ENCODE measurements at regions not wholly inside any gene's neighbourhood (a gene's known extent, or its start where the extent isn't known, plus 50 kb on each side); places are given as distances from the start of the nearest gene placed in this dataset.
"Not testable (repeated sequence)": the region's sequence is repeated elsewhere in the genome, so short reads cannot be mapped to it uniquely, and the experiment has no call there.

DNA sequence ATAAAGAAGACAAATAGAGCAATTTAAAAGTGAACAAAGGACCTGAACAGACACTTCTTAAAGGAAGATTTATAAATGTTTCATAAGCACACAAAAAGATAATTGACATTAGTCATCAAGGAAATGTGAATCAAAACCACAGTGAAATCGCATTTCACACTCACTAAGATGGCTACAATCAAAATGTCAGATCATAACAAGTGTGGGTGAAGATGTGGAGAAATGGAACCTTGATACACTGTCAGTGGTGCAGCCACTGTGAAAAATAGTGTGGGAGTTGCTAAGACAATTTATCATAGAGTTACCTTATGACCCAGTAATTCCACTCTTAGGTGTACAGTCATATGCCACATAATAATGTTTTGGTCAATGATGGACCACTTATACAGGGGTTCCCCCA lies 54.5 kb upstream of the HTR4 start:
- DNase-seq: no peak

DNA sequence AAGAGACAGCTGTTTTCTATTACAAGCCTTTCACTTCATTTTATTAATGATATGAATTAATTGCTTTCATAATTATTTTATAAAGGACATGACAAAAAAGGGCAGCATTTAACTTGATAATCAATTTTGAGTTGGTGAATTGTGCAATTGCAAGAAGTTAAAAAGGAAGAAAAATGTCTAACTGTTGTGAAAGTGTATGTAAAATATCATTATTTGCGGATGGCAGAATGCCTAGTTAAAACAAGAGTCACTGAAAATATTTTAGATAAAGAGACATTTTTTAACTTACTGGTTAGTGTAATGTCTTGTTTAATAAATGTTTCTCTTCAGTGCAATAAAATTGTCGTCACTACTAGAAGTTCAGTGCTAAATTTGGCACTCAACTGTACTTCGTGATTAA lies 57.6 kb upstream of the HTR4 start:
- no peak for DNase-seq

DNA sequence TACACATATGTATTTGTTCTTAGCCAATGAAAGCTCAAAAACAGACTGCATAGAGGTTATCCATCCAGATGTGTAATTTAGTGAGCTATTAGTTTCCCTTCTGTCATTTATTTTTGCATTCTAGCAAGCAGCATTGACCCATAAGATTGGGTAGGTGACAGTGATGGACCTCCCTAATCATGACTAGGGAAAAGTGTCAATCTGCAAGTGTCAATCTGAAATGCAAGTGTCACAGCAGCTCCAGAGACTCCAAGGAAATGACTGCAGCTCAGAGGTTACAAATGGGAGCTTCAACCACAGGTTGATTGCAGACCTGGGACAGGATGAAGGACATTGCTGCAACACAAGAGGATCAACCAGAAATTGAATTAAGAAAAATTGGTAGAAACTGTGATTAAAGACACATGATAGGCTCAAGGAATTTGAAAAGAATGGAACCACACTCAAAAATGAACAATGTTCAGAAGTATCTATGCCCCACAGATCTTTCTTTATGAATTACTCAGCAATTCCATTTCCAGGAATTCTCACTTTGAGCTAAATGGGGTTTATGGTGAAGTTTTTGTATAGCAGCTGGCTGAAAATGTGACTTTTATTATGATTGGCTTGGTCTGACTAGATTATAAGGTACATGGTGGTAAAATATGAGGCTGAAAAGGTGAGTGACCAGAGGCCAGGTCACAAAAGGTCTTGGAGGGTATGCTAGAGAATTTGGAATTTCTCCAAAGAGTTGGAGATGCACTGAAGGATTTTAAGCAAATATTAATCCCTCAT lies 59.6 kb upstream of the HTR4 start:
- no peak for DNase-seq

DNA sequence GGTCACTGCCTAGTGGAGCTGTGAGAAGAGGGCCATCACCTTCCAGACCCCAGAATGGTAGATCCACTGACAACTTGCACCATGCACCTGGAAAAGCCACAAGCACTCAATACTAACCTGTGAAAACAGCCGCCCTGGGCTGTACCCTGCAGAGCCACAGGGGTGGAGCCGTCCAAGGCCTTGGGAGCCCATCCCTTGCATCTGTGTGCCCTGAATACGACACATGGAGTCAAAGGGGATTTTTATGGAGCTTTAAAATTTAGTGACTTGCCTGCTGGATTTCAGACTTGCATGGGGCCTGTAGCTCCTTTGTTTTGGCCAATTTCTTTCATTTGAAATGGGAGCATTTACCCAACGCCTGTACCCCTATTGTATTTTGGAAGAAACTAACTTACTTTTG lies 62.4 kb upstream of the HTR4 start:
- DNase-seq: no peak

DNA sequence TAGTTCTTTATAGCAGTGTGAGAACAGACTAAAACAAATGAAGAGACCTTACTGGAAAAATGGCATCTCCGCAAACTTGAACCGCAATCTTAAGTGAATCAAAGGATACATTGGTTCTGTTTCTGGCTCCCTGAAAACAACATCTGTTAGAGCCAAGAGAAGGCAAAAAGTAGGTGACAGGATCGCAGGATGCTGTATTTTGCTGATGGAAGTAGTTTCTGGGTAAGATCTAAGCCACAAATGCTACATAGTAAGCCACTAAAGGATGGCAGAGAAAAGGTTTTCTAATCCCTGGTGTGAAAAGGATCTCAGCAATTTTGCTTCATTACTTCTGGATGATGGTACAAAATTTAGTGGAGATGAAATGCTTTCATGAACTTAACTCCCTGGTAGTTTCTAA lies 63.3 kb upstream of the HTR4 start:
- no peak for DNase-seq

DNA sequence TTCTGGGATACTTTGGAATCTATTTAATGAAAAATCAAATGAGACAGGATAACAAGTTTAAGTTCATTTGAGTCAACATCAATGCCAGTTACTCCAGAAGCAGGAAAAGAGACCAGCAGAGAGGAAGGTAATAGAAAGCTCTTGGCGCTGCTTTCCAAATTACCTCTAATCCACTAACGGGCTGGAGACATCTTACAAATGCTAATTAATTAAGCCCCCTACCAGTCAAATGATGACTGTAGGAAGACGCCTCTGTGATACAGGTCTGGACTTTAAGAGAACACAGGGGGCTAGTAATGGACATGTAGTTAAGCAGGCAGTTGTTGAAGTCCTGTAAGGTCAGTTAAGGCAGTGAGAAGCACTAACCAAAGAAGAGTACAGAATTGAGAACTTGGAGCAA lies 65.3 kb upstream of the HTR4 start:
- DNase-seq: no peak

DNA sequence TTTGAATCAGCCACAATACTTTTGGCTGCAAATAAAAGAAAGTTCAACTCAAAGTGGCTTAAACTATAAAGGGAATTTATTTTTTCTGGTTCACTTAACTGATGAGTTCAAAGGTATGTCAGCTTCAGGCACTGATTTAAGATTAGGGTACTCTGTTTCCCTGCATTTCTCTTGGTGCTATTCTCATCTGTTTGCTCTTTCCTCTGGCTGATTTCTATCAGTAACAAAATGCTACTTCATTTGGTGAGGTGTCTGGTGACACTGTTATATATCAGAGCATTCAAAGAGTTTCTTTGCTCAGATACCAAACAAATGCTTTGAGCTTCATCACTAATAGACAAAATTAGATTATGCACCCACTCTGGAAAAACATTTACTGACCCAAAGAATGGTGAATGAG lies 65.9 kb upstream of the HTR4 start:
- DNase-seq: no peak

DNA sequence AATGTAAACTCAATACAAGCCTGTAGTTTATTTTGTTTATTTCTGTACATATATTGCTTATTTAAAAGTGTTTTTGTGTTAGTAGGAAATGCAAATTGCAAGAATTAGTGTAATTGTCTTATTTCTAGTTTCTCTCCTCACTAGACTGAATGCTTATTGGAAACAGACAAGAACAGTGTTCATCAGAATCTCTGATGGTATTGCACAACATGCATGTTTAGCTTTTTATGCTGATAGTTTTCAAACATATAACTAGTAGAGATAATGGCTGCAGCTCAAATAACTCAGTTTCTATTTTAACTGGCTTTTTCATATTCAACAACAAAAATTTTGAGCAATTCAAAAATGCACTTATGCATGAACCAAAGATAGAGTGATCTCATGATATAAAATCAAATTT lies 68.8 kb upstream of the HTR4 start:
- DNase-seq: no peak

DNA sequence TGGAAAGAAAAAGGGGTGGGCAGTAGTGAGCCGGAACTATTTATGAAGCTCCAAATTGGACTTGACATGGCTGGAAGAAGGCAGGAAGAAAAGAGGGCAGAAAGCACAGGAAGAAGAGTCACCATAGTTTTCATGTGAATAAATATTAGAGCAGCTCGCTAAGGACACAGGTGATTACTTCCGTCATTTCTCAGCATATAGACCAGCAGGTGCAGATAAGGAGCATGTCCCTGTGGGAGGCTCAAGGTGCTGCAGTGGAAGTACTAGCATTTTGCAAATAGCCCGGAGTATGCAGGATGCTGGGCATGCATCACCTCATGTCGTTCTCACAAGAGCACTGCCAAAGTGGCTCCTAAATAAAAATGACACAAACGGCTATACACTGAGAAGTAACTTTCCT lies 71.3 kb upstream of the HTR4 start:
- DNase-seq: no peak

DNA sequence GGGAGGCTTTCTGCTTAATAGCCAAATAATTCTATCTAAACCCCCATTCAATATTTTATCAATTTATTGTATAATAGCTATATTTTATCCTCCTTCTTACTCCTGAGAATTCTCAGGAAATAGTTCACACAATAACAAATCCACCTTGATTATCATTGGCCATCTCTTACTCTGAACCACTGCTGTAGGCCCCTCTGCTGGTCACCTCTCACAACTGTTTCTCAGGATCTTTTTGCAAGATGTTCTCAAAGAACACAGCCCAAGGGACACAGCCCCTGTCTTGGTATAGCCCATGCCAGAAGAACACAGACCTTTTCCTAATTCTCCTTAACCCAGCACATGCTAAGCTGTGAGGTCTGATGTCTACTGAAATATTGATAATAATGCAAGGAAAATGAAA lies 74.9 kb upstream of the HTR4 start:
- no peak for DNase-seq

DNA sequence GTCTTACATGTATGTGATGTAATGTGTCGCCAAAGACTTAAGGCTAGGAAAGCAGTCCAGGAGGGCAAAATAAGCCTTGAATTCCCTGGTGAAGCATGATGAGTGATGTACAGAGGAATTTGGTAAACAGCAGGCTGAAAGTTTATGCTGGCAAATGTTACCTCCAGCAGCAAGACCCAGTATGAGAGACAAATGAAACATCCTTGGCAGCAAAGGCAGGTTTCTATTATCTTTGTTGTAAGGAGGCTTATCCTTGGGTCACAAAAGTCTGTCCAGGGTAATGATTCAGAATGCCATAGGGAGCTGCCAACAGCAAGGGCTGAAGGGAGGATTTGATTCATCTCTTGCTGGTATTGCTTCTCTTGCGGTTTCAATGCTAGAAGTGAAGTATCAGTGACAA lies 75.9 kb upstream of the HTR4 start:
- DNase-seq: no peak

DNA sequence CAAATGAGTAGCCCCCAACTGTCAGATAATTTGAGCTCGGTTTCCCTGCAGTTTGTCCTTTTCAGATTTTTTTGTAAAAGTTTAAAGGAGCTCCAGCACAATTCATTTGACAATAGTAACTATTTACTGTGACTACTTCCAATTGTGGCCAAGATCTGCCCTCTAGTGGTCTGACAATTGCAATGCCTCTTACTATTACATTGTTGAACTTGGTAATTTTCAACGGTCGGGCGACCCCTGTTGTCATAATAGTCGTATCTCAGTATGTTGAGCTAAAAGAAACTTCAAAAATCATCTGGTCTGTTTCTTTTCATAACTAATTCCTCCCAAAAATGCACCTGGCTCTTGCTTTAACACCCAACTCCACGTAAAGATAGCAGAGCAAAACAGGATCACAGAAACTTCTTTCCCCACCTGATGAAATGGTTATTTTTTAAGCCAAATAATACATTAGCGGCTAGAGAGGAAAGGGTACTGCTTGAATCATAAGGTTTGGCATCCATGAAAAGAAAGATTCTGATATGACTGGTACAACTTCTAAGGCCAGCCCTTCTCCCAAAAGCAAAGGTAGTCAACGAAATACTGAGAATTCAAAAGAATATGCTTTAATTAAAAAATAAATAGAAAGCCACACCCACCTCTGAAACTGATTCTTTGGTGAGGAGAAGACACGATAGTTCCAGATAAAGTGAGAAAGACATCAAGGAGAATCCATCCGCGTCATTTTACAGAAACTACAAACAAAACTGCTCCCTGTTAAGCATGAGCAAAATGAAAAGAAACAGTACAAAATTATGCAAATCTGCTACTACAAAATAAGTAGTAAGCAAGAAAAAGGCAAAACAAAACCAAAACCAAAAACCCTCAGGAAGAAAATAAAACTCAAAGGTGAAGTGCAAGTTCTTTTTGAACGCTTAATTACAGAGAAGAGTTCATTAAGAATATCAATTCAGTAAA lies 76.9 kb upstream of the HTR4 start:
- DNase-seq: peak; percentile 8

DNA sequence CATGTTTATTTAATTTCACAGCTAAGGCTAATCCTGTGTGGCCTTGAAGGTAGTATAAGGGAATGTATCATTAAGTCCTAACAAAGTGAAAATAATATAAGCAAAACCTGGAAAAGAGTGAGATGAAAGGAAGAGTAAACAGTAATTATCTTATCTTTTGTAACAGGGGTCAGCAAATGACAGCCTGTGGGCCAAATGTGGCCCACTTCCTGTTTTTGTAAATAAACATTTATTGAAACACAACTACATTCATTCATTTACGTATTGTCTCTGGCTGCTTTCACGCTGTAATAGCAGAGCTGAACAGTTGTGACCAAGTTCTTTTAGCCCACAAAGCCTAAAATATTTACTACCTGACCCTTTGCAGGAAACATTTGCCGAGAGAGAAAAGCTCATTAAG lies 78.4 kb upstream of the HTR4 start:
- no peak for DNase-seq

DNA sequence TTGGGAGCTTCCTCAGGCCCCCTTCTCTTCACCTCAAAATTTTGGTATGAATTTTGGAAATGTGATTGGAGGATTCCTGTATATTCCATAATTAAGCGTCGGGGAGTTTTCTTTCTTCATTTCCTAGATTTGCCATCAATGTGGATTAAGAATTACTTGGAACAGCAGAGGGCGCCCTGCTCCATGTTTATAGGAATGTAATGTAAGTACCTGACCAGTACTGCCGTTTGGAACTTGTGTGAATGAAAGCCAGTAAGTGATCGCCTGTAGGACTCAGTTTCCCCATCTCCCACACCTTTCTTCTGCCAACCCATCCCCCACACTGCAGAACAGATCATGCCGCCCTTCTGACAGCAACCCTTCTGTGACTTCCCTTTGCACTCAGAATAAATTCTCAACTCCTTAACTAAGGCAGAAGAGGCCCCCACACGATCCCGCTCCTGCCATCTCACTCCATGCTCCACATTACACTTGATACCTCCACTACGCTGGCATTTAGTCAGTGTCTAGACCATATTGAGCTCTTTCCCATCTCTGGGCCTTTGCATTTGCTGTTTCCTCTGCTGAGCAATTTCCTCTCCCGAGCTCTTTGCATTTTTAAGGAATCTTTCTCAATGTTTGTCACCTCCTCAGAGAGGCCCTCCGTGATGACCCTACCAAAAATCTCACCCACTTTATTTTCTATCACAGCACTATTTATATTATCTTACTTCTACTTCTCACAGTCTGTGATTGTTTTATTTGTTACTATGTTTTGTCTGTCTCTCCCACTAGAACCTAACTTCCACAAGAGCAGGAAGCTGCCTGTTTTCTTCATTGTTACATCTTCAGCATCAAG lies 79.5 kb upstream of the HTR4 start:
- peak; percentile 2 for DNase-seq

DNA sequence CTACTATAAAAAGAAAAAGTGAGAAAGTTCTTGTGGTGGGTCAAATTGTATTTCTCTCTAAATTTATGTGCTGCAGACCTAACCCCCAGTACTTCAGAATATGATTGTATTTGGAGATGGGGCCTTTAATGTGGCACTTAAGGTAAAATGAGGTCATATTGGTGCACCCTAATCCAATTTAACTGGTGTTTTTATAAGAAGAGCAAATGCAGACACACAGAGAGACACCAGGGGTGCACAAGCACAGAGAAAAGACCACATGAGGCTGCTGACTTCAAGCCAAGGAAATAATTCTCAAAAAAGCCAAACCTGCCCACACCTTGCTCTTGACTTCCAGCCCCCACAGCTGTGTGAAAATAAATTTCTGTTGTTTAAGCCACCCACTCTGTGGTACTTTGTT lies 80.2 kb upstream of the HTR4 start:
- no peak for DNase-seq

DNA sequence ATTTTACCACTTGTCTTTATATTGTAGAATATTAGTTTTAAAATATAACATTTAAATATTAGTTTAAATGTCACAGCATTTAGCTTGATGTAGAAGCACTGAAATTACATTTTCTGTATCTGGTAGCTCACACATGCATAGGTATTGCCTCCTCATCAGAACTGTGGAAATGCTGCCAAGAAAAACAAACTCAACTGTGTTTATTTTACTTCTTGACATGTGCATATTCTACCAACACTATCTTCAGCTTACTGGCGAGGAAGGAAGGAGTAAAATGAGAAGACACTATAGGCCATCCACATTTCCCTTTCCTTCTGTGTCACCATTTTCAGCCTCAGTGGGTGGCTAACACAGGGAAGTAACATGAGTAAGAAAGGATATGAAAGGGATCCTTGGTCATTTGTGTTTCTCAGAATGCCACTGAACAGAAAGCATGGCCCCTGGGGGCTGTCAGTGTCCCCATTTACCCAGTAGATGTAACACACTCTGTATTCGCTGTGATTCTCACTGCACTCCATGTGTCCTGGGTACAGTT lies 81.0 kb upstream of the HTR4 start:
- no peak for DNase-seq

DNA sequence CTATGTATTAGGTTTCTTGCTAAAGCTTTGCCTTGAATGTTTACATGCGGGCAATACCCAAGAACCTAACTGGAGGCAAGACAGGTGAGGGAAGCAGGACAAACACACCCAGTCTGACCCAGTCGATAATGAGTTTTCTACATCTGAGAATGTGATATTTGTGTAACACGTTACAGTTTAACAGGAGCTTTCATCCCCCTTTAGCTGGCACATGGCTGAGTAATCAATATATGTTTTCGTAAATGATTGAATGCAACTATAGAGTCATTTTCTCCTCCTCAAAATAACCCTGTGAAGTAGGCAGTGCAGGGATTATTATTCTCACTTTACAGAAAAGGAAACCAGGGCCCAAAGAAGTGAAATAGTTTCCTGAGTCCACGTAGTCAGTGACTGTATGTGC lies 84.7 kb upstream of the HTR4 start:
- no peak for DNase-seq

DNA sequence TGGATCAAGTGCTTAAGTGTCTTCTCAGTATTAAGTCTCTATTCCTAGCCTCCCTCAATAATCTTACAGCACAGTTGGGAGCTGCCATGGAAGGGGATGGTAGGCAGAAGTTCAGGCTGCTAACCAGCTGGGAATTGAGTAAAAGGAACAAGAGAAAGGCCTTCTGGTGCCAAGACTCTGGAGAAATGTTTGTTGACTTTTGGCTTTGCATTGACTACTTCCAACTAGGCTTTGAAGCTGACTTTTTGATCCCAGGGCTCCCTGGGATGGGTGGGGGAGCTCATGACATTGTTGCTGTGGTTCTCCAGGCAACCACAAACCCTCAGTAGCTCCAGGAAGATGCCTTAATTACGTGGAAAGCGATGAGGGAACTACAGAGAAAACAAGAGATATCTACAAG lies 85.2 kb upstream of the HTR4 start:
- no peak for DNase-seq

DNA sequence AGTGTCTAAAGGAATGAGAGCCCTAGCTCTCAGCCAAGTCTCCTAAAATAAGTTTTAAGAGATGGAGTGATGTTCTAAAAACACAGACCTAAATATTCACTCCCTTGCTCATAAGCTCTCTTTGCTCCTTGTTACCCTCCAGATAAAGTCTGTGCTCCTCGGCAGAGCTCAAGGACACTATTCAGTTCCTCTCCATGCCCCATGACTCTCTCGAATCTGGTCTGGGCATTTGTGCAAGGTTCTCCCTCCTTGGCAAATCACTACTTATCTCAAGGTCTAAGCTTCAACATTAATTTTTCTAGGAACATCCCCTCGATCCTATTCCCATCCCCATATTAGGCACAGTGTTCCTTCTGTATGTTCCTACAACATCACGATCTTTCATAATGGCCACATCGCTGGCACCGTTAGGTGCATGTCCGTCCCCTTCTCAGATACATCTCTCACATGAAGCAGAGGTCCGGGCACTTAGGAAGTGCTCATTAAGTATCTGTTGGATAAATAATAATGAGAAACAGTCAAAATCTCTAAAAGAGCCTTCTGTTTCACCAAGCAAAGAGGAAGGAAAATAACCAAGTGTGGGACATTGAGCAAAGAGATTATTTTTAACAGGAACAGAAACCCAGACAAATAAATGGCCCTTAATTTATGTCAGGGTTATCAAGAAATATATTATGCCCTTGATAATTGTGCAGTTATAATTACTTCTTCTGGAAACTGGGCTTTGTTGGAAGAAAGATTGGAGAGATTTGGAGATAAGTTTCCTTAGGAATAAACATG lies 85.9 kb upstream of the HTR4 start:
- no peak for DNase-seq

DNA sequence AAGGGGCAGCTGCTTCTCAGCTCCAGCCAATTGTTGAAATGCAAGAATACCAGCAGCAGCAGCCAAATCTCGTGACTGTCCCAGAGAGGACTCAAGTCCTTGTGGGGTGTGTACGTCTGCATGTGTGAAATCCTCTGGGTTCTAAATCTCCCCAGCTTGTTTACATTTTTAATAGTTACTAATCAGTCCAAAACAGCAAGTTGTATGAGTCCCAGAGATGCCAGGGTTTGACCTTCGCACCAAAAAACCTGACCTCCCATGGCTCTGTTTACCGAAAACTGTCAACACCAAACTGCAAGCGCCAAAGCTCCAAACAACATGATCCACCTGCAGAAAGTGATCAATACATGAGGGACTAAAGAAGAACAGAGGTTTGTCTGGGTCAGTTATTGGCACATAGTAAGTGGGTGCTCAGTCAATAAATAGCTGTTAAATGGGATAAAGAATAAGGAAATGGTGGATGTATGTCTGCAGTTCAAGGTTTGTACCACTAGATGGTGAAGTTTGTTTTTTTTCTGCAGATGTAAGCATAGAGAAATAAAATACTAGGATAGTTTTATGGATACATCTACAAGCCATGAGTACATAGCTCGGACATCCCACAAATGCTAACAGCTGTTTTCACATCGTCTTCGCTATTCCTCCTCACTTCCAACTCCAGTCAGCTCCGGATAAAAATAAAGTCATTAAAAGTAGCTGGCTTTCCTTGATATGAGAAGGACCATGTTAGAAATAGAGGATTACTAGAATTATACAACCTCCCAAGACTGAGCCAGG lies 85.3 kb upstream of the ADRB2 start:
- DNase-seq: no peak

DNA sequence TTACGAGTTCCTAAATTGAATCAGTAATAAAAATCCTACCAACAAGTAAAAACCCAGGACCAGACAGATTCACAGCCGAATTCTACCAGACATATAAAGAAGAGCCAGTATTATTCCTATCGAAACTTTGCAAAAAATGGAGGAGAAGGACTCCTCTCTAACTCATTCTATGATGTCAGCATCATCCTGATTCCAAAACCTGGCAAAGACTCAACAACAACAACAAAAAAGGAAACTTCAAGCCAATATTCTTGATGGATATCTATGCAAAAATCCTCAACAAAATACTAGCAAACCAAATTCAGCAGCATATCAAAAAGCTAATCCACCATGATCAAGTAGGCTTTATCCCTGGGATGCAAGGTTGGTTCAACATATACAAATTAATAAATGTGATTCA lies 84.6 kb upstream of the ADRB2 start:
- DNase-seq: not testable (repeated sequence)

Measured in DMS79 (cell line).